Fibroblast of lung (primary cell): ENCODE measurements at regions not wholly inside any gene's neighbourhood (a gene's known extent, or its start where the extent isn't known, plus 50 kb on each side); places are given as distances from the start of the nearest gene placed in this dataset.

Source experiments
- EZH2 ChIP-seq: IDR thresholded peaks from 2 replicates; pipeline ENCODE4 v1.5.1; 2012; ENCODE audit warnings: low read length, control low read depth, mild to moderate bottlenecking; ENCODE audit errors: missing control alignments
- TF ChIP-seq, protein P1 (sequence below), 2 donors: IDR thresholded peaks in 1 of 2; conservative IDR thresholded peaks in 1 of 2; 1 replicate in 1 of 2; 2 replicates in 1 of 2; pipeline ENCODE4 v1.5.1; 2011 to 2012; ENCODE audit warnings: low read length in 2 of 2, control low read depth in 1 of 2, inconsistent platforms in 1 of 2, low read depth in 1 of 2, mild to moderate bottlenecking in 1 of 2

GRCh38 chr12:73678335-73678734, 859.3 kb upstream of the ATXN7L3B start:
- TF ChIP-seq, protein P1, sequence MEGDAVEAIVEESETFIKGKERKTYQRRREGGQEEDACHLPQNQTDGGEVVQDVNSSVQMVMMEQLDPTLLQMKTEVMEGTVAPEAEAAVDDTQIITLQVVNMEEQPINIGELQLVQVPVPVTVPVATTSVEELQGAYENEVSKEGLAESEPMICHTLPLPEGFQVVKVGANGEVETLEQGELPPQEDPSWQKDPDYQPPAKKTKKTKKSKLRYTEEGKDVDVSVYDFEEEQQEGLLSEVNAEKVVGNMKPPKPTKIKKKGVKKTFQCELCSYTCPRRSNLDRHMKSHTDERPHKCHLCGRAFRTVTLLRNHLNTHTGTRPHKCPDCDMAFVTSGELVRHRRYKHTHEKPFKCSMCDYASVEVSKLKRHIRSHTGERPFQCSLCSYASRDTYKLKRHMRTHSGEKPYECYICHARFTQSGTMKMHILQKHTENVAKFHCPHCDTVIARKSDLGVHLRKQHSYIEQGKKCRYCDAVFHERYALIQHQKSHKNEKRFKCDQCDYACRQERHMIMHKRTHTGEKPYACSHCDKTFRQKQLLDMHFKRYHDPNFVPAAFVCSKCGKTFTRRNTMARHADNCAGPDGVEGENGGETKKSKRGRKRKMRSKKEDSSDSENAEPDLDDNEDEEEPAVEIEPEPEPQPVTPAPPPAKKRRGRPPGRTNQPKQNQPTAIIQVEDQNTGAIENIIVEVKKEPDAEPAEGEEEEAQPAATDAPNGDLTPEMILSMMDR (conservative IDR thresholded peaks at IDR 0.05 in 1 of 2, IDR thresholded peaks at IDR 0.05 in 1 of 2; ENCODE audit: low read depth in 1 of 2, low read length in 2 of 2) = no peak
- no peak for TF ChIP-seq EZH2
